ENCODE measurements at regions not wholly inside any gene's neighbourhood (a gene's known extent, or its start where the extent isn't known, plus 50 kb on each side); places are given as distances from the start of the nearest gene placed in this dataset.
A peak's percentile ranks its signal among the peaks of the same experiment; 100 is the strongest.

DNA sequence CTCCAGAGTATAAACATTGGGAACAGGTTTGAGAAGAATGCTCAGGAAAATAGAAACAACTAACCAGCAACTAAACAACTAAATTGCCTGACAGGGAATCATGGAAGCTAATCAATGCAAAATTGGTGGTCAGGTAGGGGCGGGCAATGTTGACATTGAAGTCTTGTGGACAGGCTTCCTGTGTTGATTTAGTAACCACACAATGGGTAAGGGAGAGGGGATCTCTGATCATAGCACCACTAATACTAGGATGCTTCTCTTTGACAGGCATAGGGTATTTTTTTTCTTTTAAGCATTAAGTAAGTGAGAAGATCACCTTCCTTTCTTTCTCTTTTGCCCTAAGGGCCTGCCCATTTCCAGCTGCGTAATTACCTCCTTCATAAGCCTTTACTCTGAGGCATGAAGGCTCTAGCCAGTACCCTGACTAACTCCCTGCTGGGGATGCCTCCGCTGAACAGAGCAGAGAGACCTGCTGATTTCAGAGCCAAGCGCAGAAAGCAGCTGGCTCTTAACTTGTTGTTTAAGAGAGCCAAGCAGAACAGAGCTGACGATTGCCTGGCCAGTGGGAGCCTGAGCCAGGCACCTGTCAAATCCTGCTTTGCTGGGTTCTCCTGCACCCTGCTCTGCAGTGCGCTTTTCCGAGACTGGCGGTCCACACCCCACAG is 118.7 kb downstream of the BMP2 start:
- H3K36me3 Mint-ChIP-seq (ENCODE audit: low read depth), result no peaks in the 10 kb centered on the region
- no peak overlapping the region for H3K4me2 ChIP-seq
- no peaks in the 10 kb centered on the region for H3K9me3 Mint-ChIP-seq

More for the DNA sequence above, 118.7 kb downstream of the BMP2 start:
- H3K27ac Mint-ChIP-seq, result no peak overlapping the region
- Histone ChIP-seq H3K79me2 (replicated peaks; ENCODE audit: insufficient read depth) (no peaks in the 10 kb centered on the region), H3F3A (replicated peaks; ENCODE audit: low read depth) (no peaks in the 10 kb centered on the region), H3K9me2 (ENCODE audit: insufficient read depth) (peaks cover 16% of the 10 kb centered on the region), H3K36me3 (ENCODE audit: insufficient read depth) (no peaks in the 10 kb centered on the region), H3K27me3 (ENCODE audit: insufficient read depth) (no peaks in the 10 kb centered on the region), H4K20me1 (replicated peaks; ENCODE audit: insufficient read depth) (no peaks in the 10 kb centered on the region), H3K4me3 (no peak overlapping the region), H3K27ac (ENCODE audit: low read depth) (no peak overlapping the region), H2AFZ (peak overlapping the region; percentile 66; the same call in 1 of the 2 replicates), H3K4me1 (ENCODE audit: insufficient read depth) (peaks cover 11% of the 10 kb centered on the region; the same call in 1 of the 2 replicates)
- TF ChIP-seq, protein P1, sequence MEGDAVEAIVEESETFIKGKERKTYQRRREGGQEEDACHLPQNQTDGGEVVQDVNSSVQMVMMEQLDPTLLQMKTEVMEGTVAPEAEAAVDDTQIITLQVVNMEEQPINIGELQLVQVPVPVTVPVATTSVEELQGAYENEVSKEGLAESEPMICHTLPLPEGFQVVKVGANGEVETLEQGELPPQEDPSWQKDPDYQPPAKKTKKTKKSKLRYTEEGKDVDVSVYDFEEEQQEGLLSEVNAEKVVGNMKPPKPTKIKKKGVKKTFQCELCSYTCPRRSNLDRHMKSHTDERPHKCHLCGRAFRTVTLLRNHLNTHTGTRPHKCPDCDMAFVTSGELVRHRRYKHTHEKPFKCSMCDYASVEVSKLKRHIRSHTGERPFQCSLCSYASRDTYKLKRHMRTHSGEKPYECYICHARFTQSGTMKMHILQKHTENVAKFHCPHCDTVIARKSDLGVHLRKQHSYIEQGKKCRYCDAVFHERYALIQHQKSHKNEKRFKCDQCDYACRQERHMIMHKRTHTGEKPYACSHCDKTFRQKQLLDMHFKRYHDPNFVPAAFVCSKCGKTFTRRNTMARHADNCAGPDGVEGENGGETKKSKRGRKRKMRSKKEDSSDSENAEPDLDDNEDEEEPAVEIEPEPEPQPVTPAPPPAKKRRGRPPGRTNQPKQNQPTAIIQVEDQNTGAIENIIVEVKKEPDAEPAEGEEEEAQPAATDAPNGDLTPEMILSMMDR (conservative IDR thresholded peaks at IDR 0.05; ENCODE audit: low read depth in 2 of 2), result no peak
- TF ChIP-seq, protein P2, sequence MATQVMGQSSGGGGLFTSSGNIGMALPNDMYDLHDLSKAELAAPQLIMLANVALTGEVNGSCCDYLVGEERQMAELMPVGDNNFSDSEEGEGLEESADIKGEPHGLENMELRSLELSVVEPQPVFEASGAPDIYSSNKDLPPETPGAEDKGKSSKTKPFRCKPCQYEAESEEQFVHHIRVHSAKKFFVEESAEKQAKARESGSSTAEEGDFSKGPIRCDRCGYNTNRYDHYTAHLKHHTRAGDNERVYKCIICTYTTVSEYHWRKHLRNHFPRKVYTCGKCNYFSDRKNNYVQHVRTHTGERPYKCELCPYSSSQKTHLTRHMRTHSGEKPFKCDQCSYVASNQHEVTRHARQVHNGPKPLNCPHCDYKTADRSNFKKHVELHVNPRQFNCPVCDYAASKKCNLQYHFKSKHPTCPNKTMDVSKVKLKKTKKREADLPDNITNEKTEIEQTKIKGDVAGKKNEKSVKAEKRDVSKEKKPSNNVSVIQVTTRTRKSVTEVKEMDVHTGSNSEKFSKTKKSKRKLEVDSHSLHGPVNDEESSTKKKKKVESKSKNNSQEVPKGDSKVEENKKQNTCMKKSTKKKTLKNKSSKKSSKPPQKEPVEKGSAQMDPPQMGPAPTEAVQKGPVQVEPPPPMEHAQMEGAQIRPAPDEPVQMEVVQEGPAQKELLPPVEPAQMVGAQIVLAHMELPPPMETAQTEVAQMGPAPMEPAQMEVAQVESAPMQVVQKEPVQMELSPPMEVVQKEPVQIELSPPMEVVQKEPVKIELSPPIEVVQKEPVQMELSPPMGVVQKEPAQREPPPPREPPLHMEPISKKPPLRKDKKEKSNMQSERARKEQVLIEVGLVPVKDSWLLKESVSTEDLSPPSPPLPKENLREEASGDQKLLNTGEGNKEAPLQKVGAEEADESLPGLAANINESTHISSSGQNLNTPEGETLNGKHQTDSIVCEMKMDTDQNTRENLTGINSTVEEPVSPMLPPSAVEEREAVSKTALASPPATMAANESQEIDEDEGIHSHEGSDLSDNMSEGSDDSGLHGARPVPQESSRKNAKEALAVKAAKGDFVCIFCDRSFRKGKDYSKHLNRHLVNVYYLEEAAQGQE (IDR thresholded peaks at IDR 0.05; ENCODE audit: unreplicated experiment), result no peak
- TF ChIP-seq POLR2AphosphoS5 (IDR thresholded peaks at IDR 0.05; ENCODE audit: low read depth) (no peak), ZNF114 (CRISPR knock-in tag; IDR thresholded peaks at IDR 0.05) (no peak), CREB1 (CRISPR knock-in tag; IDR thresholded peaks at IDR 0.05; ENCODE audit: low read depth) (no peak), ZNF331 (CRISPR knock-in tag; IDR thresholded peaks at IDR 0.05; ENCODE audit: low read depth) (no peak), NANOG (IDR thresholded peaks at IDR 0.05; ENCODE audit: borderline replicate concordance) (no peak), EZH2phosphoT487 (IDR thresholded peaks at IDR 0.05; ENCODE audit: unreplicated experiment) (no peak), JUNB (IDR thresholded peaks at IDR 0.05; ENCODE audit: unreplicated experiment) (no peak), EZH2 (IDR thresholded peaks at IDR 0.05; ENCODE audit: low read depth, unreplicated experiment) (no peak), STAT1 (IDR thresholded peaks at IDR 0.05; ENCODE audit: unreplicated experiment) (no peak)
- TF ChIP-seq, protein P3, sequence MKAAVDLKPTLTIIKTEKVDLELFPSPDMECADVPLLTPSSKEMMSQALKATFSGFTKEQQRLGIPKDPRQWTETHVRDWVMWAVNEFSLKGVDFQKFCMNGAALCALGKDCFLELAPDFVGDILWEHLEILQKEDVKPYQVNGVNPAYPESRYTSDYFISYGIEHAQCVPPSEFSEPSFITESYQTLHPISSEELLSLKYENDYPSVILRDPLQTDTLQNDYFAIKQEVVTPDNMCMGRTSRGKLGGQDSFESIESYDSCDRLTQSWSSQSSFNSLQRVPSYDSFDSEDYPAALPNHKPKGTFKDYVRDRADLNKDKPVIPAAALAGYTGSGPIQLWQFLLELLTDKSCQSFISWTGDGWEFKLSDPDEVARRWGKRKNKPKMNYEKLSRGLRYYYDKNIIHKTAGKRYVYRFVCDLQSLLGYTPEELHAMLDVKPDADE (IDR thresholded peaks at IDR 0.05), result no peak
- TF ChIP-seq, protein P4, sequence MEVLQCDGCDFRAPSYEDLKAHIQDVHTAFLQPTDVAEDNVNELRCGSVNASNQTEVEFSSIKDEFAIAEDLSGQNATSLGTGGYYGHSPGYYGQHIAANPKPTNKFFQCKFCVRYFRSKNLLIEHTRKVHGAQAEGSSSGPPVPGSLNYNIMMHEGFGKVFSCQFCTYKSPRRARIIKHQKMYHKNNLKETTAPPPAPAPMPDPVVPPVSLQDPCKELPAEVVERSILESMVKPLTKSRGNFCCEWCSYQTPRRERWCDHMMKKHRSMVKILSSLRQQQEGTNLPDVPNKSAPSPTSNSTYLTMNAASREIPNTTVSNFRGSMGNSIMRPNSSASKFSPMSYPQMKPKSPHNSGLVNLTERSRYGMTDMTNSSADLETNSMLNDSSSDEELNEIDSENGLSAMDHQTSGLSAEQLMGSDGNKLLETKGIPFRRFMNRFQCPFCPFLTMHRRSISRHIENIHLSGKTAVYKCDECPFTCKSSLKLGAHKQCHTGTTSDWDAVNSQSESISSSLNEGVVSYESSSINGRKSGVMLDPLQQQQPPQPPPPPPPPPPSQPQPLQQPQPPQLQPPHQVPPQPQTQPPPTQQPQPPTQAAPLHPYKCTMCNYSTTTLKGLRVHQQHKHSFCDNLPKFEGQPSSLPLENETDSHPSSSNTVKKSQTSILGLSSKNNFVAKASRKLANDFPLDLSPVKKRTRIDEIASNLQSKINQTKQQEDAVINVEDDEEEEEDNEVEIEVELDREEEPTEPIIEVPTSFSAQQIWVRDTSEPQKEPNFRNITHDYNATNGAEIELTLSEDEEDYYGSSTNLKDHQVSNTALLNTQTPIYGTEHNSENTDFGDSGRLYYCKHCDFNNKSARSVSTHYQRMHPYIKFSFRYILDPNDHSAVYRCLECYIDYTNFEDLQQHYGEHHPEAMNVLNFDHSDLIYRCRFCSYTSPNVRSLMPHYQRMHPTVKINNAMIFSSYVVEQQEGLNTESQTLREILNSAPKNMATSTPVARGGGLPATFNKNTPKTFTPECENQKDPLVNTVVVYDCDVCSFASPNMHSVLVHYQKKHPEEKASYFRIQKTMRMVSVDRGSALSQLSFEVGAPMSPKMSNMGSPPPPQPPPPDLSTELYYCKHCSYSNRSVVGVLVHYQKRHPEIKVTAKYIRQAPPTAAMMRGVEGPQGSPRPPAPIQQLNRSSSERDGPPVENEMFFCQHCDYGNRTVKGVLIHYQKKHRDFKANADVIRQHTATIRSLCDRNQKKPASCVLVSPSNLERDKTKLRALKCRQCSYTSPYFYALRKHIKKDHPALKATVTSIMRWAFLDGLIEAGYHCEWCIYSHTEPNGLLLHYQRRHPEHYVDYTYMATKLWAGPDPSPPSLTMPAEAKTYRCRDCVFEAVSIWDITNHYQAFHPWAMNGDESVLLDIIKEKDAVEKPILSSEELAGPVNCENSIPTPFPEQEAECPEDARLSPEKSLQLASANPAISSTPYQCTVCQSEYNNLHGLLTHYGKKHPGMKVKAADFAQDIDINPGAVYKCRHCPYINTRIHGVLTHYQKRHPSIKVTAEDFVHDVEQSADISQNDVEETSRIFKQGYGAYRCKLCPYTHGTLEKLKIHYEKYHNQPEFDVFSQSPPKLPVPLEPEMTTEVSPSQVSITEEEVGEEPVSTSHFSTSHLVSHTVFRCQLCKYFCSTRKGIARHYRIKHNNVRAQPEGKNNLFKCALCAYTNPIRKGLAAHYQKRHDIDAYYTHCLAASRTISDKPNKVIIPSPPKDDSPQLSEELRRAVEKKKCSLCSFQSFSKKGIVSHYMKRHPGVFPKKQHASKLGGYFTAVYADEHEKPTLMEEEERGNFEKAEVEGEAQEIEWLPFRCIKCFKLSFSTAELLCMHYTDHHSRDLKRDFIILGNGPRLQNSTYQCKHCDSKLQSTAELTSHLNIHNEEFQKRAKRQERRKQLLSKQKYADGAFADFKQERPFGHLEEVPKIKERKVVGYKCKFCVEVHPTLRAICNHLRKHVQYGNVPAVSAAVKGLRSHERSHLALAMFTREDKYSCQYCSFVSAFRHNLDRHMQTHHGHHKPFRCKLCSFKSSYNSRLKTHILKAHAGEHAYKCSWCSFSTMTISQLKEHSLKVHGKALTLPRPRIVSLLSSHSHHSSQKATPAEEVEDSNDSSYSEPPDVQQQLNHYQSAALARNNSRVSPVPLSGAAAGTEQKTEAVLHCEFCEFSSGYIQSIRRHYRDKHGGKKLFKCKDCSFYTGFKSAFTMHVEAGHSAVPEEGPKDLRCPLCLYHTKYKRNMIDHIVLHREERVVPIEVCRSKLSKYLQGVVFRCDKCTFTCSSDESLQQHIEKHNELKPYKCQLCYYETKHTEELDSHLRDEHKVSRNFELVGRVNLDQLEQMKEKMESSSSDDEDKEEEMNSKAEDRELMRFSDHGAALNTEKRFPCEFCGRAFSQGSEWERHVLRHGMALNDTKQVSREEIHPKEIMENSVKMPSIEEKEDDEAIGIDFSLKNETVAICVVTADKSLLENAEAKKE (CRISPR knock-in tag; IDR thresholded peaks at IDR 0.05), result no peak
- peak; percentile 93 for ATAC-seq
- no peaks in the 10 kb centered on the region for H3K27me3 Mint-ChIP-seq (ENCODE audit: insufficient read depth, low read depth, poor library complexity)
- peak; percentile 24 for DNase-seq (ENCODE audit: low spot score)
- H3K4me1 Mint-ChIP-seq, result peaks cover 16% of the 10 kb centered on the region
- H3K4me3 Mint-ChIP-seq, result no peak overlapping the region

Measured in GM23338 (cell line).